A549 (cell line): ENCODE measurements at regions not wholly inside any gene's neighbourhood (a gene's known extent, or its start where the extent isn't known, plus 50 kb on each side); places are given as distances from the start of the nearest gene placed in this dataset.

Experiments used
- CBX2 ChIP-seq: fragments of 200-600 bp; sonication (generic); IDR thresholded peaks from 2 replicates; pipeline ENCODE4 v1.6.1; 2016; ENCODE audit warnings: low read depth, mild to moderate bottlenecking, borderline replicate concordance
- JUN ChIP-seq, 2 experiments: fragments of >200 bp; sonication (Bioruptor Twin); formaldehyde crosslinking; IDR thresholded peaks; 2 replicates in 1 of 2; 3 replicates in 1 of 2; pipeline ENCODE4 v1.6.1; 2016 to 2017
- POLR2A ChIP-seq: IDR thresholded peaks from 2 replicates; pipeline ENCODE4 v1.6.1; 2012; ENCODE audit warnings: mild to moderate bottlenecking, low read length
- RAD21 ChIP-seq, 2 experiments: fragments of >200 bp in 1 of 2; sonication (Bioruptor Twin) in 1 of 2; formaldehyde crosslinking in 1 of 2; IDR thresholded peaks in 1 of 2; conservative IDR thresholded peaks in 1 of 2; 2 replicates in 1 of 2; 3 replicates in 1 of 2; pipeline ENCODE4 v1.6.1; 2012 to 2018; ENCODE audit warnings: inconsistent platforms in 1 of 2
- RARB ChIP-seq: fragments of 250-450 bp; sonication (Bioruptor Pico); IDR thresholded peaks from 2 replicates; pipeline ENCODE4 v1.8.0; 2021; ENCODE audit warnings: mild to moderate bottlenecking, moderate library complexity
- TF ChIP-seq, protein P1 (sequence below): fragments of 250-450 bp; sonication (Bioruptor Pico); IDR thresholded peaks from 2 replicates; pipeline ENCODE4 v1.5.0; 2020; ENCODE audit warnings: low read depth, mild to moderate bottlenecking, moderate library complexity
- TF ChIP-seq, protein P2 (sequence below): fragments of 250-450 bp; sonication (Bioruptor Pico); IDR thresholded peaks from 2 replicates; pipeline ENCODE4 v1.5.0; 2021; ENCODE audit warnings: mild to moderate bottlenecking, moderate library complexity, borderline replicate concordance
- TF ChIP-seq, protein P3 (sequence below): fragments of >200 bp; sonication (Bioruptor Twin); formaldehyde crosslinking; IDR thresholded peaks from 3 replicates; pipeline ENCODE4 v1.5.1; 2016
- TF ChIP-seq, protein P4 (sequence below): fragments of 450-650 bp; IDR thresholded peaks from 2 replicates; pipeline ENCODE4 v1.6.1; 2014; ENCODE audit warnings: antibody characterized with exemption

DNA sequence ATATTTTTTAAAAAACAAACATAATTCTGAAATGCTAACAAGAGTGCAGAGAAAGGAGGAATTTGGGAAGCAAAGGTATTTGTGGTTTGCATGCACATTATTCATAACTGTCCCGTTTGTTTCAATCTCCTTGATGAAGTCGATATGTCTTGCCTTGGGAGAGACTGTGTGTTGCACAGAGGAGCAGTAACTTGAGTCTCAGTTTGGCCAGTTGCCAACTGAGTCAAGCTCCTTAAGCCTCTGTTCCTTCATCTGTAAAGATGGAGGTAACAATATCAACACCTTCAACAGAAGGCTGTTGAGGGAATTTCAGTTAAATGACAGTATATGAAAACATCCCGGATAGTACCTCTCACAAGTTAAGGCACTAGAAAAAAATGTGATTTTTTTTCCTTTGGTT is 226.2 kb downstream of the ASXL3 start:
- TF ChIP-seq, protein P1, sequence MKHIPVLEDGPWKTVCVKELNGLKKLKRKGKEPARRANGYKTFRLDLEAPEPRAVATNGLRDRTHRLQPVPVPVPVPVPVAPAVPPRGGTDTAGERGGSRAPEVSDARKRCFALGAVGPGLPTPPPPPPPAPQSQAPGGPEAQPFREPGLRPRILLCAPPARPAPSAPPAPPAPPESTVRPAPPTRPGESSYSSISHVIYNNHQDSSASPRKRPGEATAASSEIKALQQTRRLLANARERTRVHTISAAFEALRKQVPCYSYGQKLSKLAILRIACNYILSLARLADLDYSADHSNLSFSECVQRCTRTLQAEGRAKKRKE (CRISPR knock-in tag): no peak
- no peak for TF ChIP-seq RARB
- no peak for TF ChIP-seq JUN (IDR thresholded peaks at IDR 0.05)
- TF ChIP-seq, protein P2, sequence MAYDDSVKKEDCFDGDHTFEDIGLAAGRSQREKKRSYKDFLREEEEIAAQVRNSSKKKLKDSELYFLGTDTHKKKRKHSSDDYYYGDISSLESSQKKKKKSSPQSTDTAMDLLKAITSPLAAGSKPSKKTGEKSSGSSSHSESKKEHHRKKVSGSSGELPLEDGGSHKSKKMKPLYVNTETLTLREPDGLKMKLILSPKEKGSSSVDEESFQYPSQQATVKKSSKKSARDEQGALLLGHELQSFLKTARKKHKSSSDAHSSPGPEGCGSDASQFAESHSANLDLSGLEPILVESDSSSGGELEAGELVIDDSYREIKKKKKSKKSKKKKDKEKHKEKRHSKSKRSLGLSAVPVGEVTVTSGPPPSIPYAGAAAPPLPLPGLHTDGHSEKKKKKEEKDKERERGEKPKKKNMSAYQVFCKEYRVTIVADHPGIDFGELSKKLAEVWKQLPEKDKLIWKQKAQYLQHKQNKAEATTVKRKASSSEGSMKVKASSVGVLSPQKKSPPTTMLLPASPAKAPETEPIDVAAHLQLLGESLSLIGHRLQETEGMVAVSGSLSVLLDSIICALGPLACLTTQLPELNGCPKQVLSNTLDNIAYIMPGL (CRISPR knock-in tag): no peak
- TF ChIP-seq RAD21 (conservative IDR thresholded peaks at IDR 0.05 in 1 of 2, IDR thresholded peaks at IDR 0.05 in 1 of 2): no peak
- TF ChIP-seq CBX2: no peak
- TF ChIP-seq, protein P3, sequence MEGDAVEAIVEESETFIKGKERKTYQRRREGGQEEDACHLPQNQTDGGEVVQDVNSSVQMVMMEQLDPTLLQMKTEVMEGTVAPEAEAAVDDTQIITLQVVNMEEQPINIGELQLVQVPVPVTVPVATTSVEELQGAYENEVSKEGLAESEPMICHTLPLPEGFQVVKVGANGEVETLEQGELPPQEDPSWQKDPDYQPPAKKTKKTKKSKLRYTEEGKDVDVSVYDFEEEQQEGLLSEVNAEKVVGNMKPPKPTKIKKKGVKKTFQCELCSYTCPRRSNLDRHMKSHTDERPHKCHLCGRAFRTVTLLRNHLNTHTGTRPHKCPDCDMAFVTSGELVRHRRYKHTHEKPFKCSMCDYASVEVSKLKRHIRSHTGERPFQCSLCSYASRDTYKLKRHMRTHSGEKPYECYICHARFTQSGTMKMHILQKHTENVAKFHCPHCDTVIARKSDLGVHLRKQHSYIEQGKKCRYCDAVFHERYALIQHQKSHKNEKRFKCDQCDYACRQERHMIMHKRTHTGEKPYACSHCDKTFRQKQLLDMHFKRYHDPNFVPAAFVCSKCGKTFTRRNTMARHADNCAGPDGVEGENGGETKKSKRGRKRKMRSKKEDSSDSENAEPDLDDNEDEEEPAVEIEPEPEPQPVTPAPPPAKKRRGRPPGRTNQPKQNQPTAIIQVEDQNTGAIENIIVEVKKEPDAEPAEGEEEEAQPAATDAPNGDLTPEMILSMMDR: no peak
- TF ChIP-seq, protein P4, sequence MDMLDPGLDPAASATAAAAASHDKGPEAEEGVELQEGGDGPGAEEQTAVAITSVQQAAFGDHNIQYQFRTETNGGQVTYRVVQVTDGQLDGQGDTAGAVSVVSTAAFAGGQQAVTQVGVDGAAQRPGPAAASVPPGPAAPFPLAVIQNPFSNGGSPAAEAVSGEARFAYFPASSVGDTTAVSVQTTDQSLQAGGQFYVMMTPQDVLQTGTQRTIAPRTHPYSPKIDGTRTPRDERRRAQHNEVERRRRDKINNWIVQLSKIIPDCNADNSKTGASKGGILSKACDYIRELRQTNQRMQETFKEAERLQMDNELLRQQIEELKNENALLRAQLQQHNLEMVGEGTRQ: no peak
- TF ChIP-seq POLR2A: no peak
